M059J (cell line): ENCODE measurements at regions not wholly inside any gene's neighbourhood (a gene's known extent, or its start where the extent isn't known, plus 50 kb on each side); places are given as distances from the start of the nearest gene placed in this dataset.
A peak's percentile ranks its signal among the peaks of the same experiment; 100 is the strongest.
"Not testable (repeated sequence)": the region's sequence is repeated elsewhere in the genome, so short reads cannot be mapped to it uniquely, and the experiment has no call there.

Experiments used
- DNase-seq: peaks from one replicate; pipeline ENCODE4 v3.0.0-alpha.2; 2012; ENCODE audit warnings: low read depth

- no peak for DNase-seq
Measured at GRCh38 chr1:236343246-236343870, 50.7 kb upstream of the EDARADD start.

DNA sequence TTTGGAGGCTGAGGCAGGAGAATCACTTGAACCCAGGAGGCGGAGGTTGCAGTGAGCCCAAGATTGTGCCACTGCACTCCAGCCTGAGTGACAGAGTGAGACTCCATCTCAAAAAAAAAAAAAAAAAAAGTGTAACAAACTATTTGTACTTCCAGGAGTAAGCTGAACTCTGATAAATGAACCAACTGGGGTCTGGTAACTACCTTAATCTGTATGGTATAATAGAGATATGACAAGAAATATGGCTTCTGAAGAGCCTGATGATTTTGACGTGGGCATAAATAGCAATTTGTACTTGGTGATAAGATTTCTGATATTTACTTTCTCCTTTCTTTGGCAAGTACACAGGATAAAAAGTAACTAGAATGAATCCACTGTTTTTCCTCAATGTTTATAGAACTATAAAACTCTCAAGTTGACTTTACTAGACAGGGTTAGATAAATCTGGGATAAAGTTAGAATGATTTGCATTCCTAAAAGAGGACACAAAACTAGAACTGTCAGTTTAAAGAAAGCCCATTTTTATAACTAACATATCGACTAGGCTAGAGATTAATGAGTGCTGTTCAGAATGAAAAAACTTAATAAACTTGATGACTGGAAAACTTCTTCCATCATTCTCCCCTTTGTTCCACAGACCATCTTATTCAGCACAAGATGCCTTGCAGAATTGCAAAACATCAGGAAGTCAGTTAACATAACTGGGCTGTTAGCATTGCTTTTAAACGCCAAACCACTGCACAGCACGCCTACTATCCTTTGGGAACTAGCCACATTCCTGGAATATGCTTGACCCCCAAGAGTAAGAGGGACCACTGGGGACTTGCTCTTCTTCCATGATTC is 51.5 kb upstream of the EDARADD start:
- no peak for DNase-seq

- no peak for DNase-seq
Measured at GRCh38 chr1:236341298-236341697, 52.8 kb upstream of the EDARADD start.

- DNase-seq: peak; percentile 53
Measured at GRCh38 chr1:236338096-236338495, 56.0 kb upstream of the EDARADD start.

GRCh38 chr1:236336084-236336483 is 54.3 kb upstream of the ERO1B start:
- no peak for DNase-seq

DNA sequence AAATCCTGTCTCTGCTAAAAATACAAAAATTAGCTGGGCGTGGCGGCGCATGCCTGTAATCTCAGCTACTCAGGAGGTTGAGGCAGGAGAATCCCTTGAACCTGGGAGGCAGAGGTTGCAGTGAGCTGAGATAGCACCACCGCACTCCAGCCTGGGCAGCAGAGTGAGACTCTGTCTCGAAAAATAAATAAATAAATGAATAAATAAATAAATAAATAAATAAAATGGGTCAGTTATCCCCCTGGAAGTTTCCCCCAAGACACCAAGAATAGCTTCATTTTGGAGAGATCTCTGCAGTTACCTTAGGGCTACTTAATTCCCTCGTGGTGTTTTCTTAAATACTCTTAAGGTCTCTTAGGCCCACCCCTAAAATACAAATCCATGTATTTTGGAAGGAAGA is 53.9 kb upstream of the ERO1B start:
- DNase-seq: not testable (repeated sequence)

DNA sequence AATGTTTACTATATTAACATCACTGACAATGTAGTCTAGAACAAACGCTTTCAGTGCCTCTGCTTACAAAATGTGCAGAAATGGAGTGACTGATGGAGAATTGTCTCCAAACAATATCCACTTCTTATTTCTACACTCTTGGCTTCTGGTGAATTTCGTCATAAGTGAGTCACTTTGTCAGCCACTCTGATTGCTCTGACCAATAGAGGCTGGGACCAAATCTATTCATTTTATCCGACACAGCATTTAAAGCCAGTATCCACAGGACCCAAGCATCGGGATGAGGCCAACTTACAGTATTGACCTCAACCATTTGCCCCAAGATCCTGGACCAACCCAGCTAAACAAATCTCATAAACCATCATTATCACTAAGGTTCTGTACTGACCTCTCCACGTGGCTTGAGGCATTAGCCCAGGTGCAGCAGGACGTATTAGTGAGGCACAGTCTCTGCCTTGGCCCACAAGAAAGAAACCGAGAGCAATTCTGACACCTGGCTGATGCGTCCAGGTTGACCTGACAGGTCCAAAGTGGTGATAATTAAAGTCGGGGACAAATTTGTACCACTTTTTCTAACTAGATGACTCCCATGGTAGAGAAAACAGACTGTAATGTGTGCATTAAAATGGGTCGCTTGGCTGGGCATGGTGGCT is 53.3 kb upstream of the ERO1B start:
- DNase-seq: peak; percentile 18

DNA sequence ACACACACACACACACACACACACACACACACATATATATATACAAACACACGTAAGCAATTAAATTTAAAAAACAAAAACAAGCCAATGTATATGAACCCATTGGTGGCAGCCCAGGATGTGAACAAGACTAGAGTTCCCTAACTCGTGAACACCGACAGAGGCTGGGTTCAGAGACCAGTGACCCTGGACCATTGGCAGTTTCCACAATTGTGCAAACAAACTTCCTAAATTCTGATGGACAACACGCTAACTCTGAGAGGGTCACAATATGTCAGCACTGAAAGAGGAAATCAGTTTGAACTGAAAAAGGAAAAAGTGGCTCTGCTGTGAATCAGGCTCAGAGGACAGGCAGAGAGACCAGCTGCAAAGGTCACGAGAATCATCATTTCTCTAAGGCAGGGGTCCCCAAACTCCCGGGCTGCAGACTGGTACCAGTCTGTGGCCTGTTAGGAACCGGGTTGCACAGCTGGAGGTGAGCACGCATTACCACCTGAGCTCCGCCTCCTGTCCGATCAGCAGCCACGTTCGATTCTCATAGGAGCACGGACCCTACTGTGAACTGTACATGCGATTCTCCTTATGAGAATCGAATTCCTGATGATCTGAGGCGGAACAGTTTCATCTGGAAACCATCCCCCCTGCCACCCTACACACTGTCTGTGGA is 50.5 kb upstream of the ERO1B start:
- DNase-seq: no peak
